Bronchial epithelial cell (primary cell): ENCODE measurements at regions not wholly inside any gene's neighbourhood (a gene's known extent, or its start where the extent isn't known, plus 50 kb on each side); places are given as distances from the start of the nearest gene placed in this dataset.
"Not testable (repeated sequence)": the region's sequence is repeated elsewhere in the genome, so short reads cannot be mapped to it uniquely, and the experiment has no call there.

Source experiments
- DNase-seq: peaks from one replicate; pipeline ENCODE4 v3.0.0-alpha.2; 2010; ENCODE audit warnings: low read depth
- FAIRE-seq: peaks from 2 replicates; lab custom pipeline; 2011; peaks lifted over from hg19 to GRCh38; lab: Jason Lieb, UNC
- H3K27me3 ChIP-seq: 2 replicates; pipeline ENCODE4 v1.5.1; 2011; ENCODE audit warnings: low read length; ENCODE audit not compliant: control insufficient read depth, insufficient read depth
- H3K36me3 ChIP-seq: 2 replicates; pipeline ENCODE4 v1.5.1; 2011; ENCODE audit warnings: low read length; ENCODE audit not compliant: control insufficient read depth, insufficient read depth
- H3K4me3 ChIP-seq: 2 replicates; pipeline ENCODE4 v1.5.1; 2011; ENCODE audit warnings: mild to moderate bottlenecking, low read depth, low read length, control low read depth
- CTCF ChIP-seq: IDR thresholded peaks from 2 replicates; pipeline ENCODE4 v1.5.1; 2011; ENCODE audit warnings: mild to moderate bottlenecking, moderate library complexity, low read length, control low read depth, inconsistent platforms; ENCODE audit not compliant: insufficient read depth, severe bottlenecking

GRCh38 chr5:157944938-157945337, 86.0 kb upstream of the CLINT1 start:
- Histone ChIP-seq H3K4me3 (no peak overlapping the region), H3K36me3 (no peaks in the 10 kb centered on the region), H3K27me3 (no peaks in the 10 kb centered on the region)
- no peak for TF ChIP-seq CTCF
- DNase-seq (no peak), FAIRE-seq (no peak)

- no peak for FAIRE-seq
- no peak overlapping the region for H3K4me3 ChIP-seq
- no peaks in the 10 kb centered on the region for H3K36me3 ChIP-seq
- H3K27me3 ChIP-seq = no peaks in the 10 kb centered on the region
- DNase-seq = no peak
- no peak for TF ChIP-seq CTCF
Measured at GRCh38 chr5:157944077-157944633, 85.2 kb upstream of the CLINT1 start.

- DNase-seq (no peak), FAIRE-seq (no peak)
- Histone ChIP-seq H3K4me3 (no peak overlapping the region), H3K36me3 (no peaks in the 10 kb centered on the region), H3K27me3 (no peaks in the 10 kb centered on the region)
- no peak for TF ChIP-seq CTCF
Measured at GRCh38 chr5:157942595-157942994, 83.7 kb upstream of the CLINT1 start.

GRCh38 chr5:157941616-157942015, 82.7 kb upstream of the CLINT1 start:
- no peaks in the 10 kb centered on the region for H3K27me3 ChIP-seq
- FAIRE-seq = no peak
- TF ChIP-seq CTCF = no peak
- DNase-seq = no peak
- H3K4me3 ChIP-seq = no peak overlapping the region
- no peaks in the 10 kb centered on the region for H3K36me3 ChIP-seq

GRCh38 chr5:157938101-157938500, 79.2 kb upstream of the CLINT1 start:
- H3K36me3 ChIP-seq, H3K27me3 ChIP-seq, DNase-seq, FAIRE-seq, H3K4me3 ChIP-seq: not testable (repeated sequence)

- not testable (repeated sequence) for H3K4me3 ChIP-seq, FAIRE-seq, H3K36me3 ChIP-seq, DNase-seq, H3K27me3 ChIP-seq
Measured at GRCh38 chr5:157936776-157937501, 78.0 kb upstream of the CLINT1 start.

- H3K27me3 ChIP-seq = no peaks in the 10 kb centered on the region
- DNase-seq (no peak), FAIRE-seq (no peak)
- no peak for TF ChIP-seq CTCF
- no peak overlapping the region for H3K4me3 ChIP-seq
- H3K36me3 ChIP-seq = no peaks in the 10 kb centered on the region
Measured at GRCh38 chr5:157934600-157934999, 75.7 kb upstream of the CLINT1 start.
